BJ (cell line): ENCODE measurements at regions not wholly inside any gene's neighbourhood (a gene's known extent, or its start where the extent isn't known, plus 50 kb on each side); places are given as distances from the start of the nearest gene placed in this dataset.

ENCODE experiments used
- CTCF ChIA-PET: fragments of 350-600 bp; formaldehyde crosslinking; extraction: SDS; loops from one replicate; lab custom pipeline; 2021; ENCODE audit warnings: antibody characterized with exemption, inconsistent platforms; lab: Yijun Ruan, JAX
- POLR2A ChIA-PET: fragments of 300-600 bp; sonication (Branson Sonifier 250); formaldehyde crosslinking; extraction: SDS; loops from one replicate; lab custom pipeline; 2021; ENCODE audit warnings: antibody characterized with exemption; lab: Charles Lee
- DNase-seq: peaks from one replicate; pipeline ENCODE4 v3.0.0-alpha.2; 2011; ENCODE audit warnings: low read depth
- H3K27me3 ChIP-seq: 2 replicates; pipeline ENCODE4 v1.6.0; 2011; ENCODE audit warnings: low read length; ENCODE audit not compliant: control insufficient read depth, insufficient read depth
- H3K36me3 ChIP-seq: 2 replicates; pipeline ENCODE4 v1.5.1; 2011; ENCODE audit warnings: low read length; ENCODE audit not compliant: control insufficient read depth, insufficient read depth
- H3K4me3 ChIP-seq: 2 replicates; pipeline ENCODE4 v1.5.1; 2011; ENCODE audit warnings: low read depth, mild to moderate bottlenecking, control low read depth, low read length
- CTCF ChIP-seq: IDR thresholded peaks from 2 replicates; pipeline ENCODE4 v1.5.1; 2011; ENCODE audit warnings: low read depth, mild to moderate bottlenecking, control low read depth, inconsistent platforms, low read length, moderate library complexity; ENCODE audit not compliant: insufficient read depth

DNA sequence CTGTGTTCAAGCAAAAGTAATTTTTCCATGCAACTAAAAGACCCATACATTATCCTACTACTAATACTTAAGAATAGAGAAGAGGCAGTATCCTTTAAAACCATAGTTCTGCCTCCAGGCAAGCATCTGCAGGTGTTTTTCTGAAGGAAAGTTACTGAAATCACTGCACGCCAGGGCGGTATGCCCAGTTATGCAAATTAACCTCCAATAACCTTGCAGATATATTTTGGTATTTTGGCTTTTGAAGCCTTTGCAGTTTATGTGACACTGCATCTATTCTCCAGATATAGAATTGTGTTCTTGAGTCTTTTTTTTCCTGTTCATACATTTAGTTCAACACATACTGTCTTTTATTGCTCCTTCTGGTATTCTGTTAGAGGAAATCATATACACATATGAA lies 346.2 kb upstream of the PDGFD start:
- Histone ChIP-seq H3K27me3 (no peaks in the 10 kb centered on the region), H3K4me3 (no peak overlapping the region), H3K36me3 (no peaks in the 10 kb centered on the region)
- no peak for TF ChIP-seq CTCF
- CTCF ChIA-PET: no interaction called here
- POLR2A ChIA-PET: no interaction called here
- no peak for DNase-seq

DNA sequence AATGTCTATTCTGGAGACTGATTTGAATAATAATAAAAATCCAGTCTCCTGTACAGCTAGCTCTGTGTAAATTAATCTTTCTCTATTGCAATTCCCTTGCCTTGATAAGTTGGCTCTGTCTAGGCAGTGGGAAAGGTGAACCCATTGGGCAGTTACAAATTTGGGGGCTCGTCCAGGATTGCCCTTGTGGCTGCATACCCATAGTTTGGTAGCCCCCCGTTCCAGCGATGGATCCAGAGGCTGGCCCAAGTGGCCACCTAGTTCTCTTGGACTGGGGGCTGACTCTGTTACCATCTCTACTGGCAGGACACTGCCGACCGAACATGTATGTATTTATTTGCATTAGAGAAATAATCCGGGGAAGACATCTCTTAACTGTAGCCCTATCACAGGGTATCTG lies 326.2 kb upstream of the PDGFD start:
- no peak for TF ChIP-seq CTCF
- POLR2A ChIA-PET: no interaction called here
- no peaks in the 10 kb centered on the region for H3K36me3 ChIP-seq
- H3K27me3 ChIP-seq: no peaks in the 10 kb centered on the region
- no peak for DNase-seq
- CTCF ChIA-PET: no interaction called here
- no peak overlapping the region for H3K4me3 ChIP-seq

DNA sequence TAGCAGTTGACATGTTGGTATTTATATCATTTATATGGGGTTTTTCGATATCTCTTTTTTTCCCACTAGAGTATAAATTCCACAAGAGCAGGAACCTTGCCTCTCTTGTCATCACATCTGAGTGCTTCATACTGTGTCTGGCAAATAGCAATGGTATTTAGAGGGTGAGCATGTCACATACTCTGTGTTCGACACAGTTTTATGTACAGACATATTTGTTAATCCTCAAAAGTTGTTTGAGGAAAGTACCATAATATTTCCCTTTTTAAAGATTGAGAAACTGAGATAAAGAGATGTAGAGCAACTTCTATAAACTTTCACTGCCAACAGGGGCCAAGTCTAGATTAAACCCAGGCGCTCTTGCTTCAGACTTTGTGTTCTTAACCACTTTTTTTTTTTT lies 324.6 kb upstream of the PDGFD start:
- DNase-seq: no peak
- no peak for TF ChIP-seq CTCF
- CTCF ChIA-PET: no interaction called here
- Histone ChIP-seq H3K4me3 (no peak overlapping the region), H3K27me3 (no peaks in the 10 kb centered on the region), H3K36me3 (no peaks in the 10 kb centered on the region)
- POLR2A ChIA-PET: no interaction called here

DNA sequence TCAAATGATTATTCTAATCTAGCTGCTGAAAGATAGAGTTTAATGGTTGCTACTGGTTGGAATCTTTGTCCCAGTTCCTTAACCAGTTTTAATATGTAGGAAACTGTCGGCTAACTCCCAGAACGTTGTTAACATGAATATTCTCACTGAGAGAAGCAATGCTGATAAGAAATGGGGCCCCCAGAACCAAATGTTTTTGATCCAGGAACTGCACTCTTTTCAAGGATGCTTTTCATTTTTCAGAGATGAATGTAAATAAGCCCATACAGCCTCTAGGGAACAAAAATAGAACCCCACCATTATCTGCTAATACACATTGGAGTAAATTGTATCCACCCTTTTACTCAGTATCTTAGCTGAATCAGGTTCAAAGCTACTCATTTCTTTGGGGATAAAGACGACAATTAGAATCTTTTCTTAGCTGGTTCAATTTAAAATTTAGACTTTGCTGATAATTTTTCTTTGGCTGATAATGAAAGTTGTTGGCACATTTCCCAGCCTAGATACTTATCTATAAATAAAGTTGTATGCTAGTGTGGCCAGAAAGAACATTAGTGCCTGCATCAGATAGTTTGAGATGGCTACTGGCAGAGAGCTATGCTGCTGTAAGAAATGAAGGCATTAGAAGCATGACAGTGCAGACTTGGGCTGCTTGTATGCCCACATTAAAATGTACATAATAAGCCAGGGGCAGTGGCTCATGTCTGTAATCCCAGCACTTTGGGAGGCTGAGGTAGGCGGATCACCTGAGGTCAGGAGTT lies 323.3 kb upstream of the PDGFD start:
- DNase-seq: no peak
- no peaks in the 10 kb centered on the region for H3K36me3 ChIP-seq
- no peak overlapping the region for H3K4me3 ChIP-seq
- H3K27me3 ChIP-seq: no peaks in the 10 kb centered on the region
- ChIA-PET CTCF (interaction anchor here (1.2 kb wide), 1 partner anchor 21 kb away, joined by 3 read pairs; no protein-coding TSS in a partner anchor), POLR2A (no interaction called here)
- no peak for TF ChIP-seq CTCF

- no peak for DNase-seq
Measured at GRCh38 chr11:104484804-104485554, 321.0 kb upstream of the PDGFD start.

More at GRCh38 chr11:104484804-104485554, 321.0 kb upstream of the PDGFD start:
- CTCF ChIA-PET: no interaction called here
- H3K27me3 ChIP-seq: no peaks in the 10 kb centered on the region
- H3K36me3 ChIP-seq: no peaks in the 10 kb centered on the region
- POLR2A ChIA-PET: no interaction called here
- TF ChIP-seq CTCF: no peak
- H3K4me3 ChIP-seq: no peak overlapping the region
